NCI-H2171 treated with DMSO at 0.1 percent for 48 hours (cell line): ENCODE measurements at regions not wholly inside any gene's neighbourhood (a gene's known extent, or its start where the extent isn't known, plus 50 kb on each side); places are given as distances from the start of the nearest gene placed in this dataset.

Experiments used
- DNase-seq: peaks from one replicate; lab custom pipeline; 2025; lab: John Stamatoyannopoulos, UW

DNA sequence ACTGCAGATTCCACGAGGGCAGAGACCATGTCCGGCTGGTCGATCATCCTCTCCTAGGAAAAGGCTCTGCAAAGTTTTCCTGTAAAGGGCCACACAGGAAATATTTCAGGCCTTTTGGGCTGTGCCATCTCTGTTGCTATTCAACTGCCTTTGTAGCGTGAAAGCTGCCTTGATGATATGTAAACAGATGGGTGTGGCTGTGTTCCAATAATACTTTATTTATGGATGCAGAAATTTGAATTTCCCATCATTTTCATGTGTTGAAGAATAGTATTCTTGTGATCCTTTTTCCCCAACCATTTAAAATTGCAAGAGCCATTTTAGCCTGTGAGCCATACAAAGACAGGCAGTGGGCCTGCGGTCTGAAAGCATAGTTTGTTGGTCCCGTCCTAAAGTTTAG is 950.7 kb upstream of the RBFOX1 start:
- DNase-seq, result no peak

DNA sequence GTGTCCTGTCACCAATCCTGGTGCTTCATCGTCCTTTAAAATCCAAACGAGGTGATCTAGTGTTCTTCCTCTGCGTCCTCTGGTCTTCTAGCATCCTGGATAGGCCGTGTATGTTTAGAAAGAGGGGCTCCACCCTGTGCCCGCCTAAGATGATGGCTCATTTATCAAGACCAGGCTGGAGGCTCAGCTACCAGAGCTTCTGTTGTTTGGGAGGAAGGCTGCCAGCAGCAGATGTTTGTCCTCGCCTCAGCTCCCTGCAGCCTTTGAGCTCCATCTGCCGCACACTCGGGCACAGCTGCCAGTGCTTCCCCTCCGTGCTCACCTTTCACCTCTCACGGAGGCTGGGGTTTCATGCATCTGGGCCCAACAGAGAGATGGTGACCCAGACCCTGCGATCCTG is 954.7 kb upstream of the RBFOX1 start:
- DNase-seq, result peak; percentile 45

DNA sequence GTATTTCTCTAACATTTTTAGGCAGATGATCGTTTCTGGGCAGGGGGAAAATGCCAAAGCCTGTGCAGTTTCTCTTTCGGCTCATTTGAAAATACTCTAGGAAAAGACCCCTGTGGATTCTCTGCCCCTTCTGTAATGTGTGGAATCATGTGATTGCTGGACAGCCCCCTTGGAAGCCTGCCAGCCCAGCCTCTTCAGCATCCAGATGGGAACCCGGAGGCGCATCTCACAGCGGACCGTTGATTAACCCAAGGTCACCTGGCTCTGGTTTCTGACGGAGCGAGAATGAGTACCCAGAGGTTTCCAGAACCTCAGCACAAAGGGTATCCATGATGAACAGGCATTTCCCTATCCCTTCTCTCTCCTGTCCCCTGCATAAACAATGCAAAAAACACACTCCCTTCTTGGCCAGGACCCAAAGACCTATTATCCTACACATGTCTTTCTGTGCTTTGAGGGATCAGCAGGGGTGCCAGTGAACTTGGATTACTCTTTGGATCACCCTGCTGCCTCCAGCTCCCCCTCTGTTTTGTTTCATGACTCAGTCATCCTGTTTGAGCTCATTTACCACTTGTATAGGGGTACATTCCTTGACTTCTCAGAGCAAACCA is 957.1 kb upstream of the RBFOX1 start:
- DNase-seq, result no peak

DNA sequence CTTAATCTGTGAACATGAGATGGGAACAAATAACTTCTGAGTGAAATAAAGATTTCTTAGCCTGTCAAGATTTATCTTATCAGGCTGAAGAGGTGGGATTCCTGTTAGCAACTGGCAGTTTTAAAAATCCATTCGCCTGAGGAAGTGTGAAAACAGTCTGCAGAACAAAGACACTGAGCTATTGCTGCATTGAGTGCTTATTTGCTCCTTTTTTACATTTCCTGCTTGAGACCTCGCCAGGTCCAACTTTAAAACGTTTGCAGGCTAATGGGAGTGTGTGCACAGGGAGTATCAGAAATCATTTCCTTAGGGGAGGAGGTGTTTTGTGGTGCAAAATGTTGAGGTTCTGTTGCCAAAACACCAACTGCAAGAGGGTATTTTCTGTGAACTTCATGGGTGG is 957.8 kb upstream of the RBFOX1 start:
- no peak for DNase-seq

DNA sequence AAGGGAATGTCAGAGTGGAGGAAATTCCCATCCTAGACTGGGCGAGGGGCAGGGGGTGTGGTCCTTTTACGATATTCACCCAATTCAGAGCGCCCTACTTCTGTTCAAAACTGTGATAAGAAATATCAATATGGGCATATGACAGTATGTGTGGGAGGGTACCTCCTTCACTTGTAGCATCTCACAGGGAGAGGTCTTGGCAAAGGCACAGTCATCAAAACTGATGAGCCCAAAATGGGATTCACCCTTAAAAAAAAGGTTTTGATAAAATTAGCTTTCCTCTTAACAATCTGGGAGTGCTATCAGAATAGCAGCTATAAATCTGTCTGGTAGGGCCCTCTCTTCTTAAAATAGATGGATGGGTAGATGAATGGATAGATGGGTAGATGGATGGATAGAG is 967.8 kb upstream of the RBFOX1 start:
- no peak for DNase-seq

DNA sequence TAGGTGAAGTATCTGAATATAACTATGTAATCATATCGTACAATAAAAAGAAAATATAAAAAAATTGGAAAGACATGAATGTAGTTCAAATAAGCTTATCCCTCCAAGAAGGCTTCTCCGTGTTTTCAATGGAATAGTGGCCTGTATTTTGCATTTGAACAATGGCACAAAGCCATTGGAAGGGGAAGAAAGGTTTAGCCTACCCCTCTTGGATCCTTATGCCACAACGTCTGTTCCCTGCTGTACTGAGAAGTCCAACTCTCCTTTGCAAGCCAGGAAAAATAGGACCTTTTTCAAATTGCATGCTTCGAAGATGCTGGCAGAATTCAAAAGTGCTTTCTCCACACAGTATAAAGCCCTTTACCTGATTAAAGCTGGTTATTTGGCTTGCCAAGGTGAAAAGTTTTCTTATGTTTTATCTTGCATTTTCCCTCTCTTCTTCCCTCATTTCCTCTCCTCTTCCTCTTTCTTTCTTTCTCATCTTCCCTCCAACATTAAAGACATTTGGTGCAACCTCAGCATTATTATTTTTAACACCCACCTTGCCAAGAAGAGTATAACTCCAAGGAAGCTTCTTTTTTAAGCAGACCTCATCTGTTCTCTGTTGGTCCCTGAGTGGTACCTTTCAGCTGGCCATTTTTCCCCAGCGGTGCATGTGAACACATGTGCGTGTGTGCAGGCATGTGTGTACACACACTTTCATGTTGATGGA is 968.6 kb upstream of the RBFOX1 start:
- no peak for DNase-seq

DNA sequence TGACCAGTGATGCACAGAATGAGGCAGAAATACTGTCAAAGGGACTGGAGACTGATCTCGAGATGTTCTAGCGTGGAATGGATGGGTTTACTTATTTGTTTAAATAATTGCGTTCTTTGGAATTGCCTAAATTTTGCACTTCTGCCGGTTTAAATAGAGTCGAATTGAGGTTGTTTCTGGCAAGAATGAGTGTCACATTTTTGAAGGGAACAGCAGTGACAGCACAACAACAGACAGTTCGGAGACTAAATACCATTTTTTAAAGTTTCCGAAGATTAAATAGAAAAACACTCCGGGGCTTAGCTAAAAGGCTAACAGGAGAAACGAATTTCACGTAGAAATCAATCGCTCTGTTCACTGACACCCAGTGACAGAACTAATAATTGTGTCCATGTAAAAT is 969.2 kb upstream of the RBFOX1 start:
- no peak for DNase-seq

DNA sequence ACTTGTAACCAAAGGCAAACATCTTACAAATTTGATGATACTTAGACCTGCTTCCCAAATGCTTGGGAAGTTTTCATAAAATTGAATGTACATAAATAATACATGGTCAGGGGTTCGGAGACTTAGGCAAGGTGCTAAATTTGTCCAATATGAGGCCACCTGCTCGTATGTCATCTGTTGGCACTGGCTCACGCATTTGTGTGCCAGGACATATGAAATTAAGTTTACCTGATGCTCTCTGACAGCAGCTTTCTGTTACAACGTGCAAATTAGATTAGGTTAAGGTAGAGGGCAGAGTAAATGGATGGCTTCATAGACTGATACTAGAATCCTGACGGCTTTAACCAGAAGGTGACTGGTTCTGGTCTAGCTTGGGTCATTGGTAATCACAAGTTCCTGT is 970.3 kb upstream of the RBFOX1 start:
- no peak for DNase-seq

DNA sequence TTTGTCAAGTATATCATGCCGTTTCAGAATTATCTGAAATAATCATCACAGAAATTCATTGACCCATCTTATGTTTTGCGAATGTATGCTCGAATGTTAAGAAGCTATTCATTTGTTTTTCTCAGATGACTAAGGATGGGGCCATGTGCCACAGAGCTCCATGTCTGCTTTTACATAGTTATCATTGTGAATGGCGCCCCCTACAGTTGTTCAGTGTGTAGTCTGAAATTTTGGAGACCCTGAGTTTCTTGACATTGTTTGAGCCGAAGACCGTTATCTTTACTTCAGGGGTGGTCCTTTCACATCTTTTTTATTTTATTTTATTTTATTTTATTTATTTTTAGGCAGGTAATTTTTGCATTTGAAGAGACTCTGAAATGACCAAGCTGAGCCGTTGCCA is 972.0 kb upstream of the RBFOX1 start:
- DNase-seq, result no peak

DNA sequence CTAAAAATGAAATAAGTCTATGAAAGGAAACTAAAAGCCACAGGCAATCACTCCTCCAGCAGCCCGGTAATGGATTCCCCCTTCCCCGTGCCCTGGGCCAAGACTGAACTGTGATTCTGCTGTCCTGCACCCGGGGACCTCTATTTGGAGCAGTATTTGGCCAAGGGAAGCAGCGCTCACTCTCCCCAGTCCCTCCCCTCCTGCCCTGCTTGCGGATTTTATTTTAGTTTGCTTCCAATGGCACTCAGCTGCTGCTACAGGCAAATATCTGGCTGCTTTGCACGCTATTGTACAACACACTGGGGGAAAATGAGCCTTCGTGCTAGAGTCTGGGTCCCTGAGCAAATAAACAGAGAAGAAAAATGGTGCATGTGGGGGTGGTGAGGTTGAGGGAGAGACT is 975.7 kb upstream of the RBFOX1 start:
- no peak for DNase-seq

DNA sequence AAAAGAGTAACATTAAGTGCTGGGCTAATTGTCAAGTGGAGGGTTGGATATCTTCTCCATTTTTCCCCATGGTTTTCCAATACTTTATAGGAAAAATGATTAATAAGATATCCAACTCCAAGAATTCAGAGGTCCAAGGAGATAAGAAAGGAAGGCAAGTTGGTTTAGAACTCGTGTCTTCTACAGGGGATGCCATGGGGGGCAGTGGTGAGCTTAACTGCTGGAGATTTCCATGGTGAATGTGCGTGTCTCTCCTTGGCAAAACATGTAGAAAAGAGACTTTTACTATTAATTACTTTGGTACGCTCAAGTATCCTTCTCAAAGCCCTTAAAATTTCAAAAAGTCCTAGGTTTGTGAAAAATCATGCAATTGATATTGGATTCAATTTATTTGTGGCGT is 982.9 kb upstream of the RBFOX1 start:
- DNase-seq, result no peak

DNA sequence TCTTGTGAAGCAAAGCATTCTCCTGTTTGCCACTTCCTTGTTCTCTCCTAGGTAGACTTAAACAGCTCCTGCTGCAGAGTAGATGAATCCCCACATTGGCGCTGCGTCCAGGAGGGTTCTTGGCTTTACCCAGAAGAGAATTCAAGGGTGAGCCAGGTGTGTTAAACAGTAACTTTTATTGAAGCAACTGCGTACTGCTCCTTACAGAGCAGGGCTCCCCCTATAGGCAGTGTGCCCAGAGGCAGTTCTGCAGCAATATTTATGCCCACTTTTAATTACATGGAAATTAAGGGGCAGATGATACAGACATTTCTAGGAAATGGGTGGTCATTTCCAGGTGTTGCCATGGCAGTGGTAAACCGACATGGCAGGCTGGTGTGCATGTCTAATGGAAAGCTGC is 987.6 kb upstream of the RBFOX1 start:
- no peak for DNase-seq

DNA sequence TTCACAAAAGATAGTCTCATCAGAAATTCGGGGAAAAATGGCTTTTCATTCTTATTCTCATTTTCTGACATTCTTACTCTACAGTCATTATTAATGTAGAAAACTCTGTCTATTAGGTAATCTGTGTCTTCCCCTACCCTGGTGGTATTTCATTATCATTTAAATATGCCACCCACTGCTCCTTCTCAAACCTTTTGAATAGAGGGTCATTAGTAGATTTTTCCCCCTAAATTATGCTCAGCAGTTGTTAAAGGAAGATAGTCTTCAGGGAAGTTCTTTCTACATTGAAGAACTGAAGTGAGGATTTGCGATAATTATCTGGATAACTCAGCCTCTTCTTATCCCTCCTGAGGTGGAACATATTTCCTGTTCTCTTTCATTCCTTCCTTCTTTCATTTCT is 989.5 kb upstream of the RBFOX1 start:
- no peak for DNase-seq

DNA sequence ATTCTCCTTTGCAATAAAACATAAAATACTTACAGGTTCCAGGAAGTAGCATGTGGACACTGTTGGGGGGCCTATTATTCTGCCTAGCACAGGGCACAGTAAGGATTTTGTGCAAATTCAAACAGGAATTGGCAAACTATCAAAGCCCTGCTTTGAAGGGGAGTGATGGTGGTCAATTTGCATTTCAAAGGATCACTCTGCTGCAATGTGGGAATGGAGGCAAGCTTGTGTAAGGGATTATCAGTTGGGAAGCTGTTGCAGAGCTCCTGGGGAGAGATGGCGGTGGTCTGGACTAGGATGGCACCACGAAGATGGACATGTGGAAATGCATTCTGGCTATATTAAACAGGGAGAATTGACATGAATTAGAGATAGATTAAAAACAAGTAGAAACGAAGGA is 990.7 kb upstream of the RBFOX1 start:
- DNase-seq, result no peak

DNA sequence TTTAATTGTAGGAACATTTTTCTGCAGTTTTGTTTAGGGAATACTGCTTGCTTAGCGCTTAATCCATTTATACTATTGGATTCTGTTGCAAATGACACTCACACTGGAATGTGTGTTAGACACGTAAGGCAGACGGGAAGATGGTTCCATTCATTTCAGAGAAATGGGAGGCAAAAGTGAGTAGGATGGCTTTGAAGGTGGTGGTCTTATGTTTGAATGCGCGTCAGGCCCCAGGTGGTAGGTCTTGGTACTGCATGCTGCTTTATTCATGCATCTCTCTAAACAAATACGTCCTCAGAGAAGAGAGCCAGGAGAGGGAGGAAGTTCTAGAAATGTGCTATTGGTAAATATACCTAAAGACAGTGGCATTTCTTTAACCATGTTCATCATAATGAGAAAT is 997.6 kb upstream of the RBFOX1 start:
- peak; percentile 3 for DNase-seq

DNA sequence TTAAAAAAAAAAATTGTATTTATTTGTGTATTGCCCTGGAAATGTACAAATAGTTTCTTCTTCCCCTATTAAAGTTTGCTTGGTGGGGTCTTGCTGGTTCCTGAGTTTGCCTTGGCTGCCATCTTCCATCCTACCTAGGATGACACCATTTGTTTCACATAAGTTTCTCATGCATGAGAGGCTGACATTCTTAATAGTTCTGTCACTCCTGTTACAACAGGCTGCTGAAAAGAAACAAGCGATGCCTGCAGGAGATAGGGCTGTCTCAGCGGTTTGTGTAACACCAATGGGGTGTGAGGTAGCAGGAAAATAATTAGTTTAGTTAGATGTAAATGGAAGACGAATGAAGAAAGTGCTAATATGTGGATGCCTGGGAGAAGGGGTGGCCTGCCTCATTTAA is 1000.9 kb upstream of the RBFOX1 start:
- no peak for DNase-seq

DNA sequence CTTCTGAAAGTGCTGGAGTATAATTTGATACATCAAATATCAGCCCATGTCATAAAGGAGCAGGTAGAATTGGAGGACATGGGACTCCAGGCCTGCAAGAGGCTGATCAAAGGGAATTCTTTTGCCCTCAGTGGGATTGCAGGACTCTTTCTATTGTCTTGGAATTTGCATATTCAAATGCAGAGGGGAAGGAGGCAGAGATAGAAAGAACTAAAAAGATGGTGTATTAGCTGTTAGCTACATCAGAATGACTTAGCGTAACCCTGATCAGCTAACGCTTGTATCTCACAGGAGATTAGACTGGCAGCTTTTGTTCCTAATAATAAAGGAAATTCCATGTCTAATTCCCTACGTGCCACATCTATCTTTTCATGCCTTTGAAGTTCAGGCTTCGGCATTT is 1014.7 kb upstream of the RBFOX1 start:
- no peak for DNase-seq

DNA sequence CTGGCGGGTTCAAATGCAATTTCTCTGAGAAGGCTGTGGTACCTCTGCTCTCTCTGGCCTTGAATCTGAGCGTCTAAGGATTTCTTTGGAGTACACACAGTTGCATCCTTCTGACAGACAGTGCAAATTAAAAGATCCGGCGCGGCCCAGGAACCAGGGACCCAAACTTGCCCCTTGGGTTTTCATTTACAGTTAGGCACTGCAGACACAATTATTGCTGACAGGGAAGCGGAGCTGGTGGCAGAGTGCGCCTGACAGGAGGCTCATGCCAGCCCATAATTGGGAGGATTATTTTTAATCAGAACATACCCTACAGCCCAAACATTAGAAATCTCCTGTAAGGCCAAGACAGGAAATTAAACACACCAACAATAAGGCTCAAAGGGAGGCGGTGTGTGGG is 1023.4 kb upstream of the RBFOX1 start:
- no peak for DNase-seq

DNA sequence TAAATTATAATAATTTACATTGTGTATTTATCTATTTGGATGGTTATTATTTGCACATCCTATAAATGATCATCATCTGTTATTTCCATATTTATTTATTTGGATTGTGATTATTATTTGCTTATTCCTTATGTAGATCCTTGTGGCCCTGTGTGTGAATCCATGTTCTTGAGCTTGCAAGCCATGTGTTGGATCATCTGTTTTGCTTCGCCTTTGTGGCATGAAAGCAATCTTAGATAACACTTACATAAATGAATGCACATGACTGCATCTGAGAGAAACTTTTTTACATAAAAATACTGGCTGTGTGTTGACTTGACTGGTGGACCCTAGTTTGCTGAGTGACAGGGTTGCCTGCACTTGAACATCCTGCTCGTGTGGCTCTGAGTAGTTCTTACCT is 1024.5 kb upstream of the RBFOX1 start:
- DNase-seq, result no peak

DNA sequence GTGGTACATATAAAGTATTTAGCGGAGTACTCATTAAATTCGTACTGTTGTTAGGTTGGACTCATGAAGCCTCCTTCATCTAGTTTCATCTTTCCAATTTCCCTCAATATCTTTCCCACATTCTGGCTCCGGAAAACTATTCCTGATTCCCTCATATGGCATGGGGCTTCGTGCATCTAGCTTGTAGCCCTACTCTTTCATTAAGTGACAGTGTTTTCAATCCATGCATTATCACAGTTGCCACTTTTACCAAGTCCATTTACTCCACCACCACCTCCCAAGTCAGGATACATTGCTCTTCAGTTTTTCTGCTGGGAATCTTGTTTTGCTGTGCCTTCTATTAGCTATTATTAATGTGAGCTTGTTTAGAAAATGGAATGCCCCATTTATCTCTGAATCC is 1032.1 kb upstream of the RBFOX1 start:
- DNase-seq, result no peak

DNA sequence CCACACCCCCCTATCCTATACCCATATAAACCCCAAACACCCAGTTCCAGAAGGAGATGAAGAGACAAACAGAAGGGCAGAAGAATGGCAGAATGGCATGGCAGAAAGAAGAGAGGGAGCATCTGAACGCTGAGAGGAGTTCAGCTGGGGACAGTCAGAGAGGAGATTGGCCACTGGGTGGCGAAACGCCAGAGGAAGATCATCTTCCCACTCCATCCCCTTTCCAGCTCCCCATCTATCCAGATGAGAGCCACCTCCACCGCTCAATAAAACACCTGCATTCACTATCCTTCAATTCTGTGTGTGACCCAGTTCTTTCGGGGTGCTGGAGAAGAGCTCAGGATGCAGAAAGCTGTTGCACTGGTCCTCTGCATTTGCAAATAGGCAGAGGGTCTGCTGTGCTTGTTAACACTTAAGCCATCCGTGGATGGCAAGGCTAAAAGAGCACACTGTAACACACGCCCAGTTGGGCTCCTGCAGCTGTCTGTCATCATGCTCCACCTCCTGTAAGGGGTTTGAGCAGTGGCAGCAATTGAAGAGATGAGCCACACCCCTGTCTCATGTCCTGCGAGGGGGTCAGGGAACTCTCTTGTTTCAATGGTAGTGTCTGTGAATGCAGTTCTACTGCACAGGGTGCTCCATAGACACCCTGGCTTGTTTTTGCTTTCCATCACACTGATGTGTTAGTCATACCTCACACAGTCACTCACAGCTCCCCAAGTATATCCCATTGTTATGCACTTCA is 1034.8 kb upstream of the RBFOX1 start:
- no peak for DNase-seq

DNA sequence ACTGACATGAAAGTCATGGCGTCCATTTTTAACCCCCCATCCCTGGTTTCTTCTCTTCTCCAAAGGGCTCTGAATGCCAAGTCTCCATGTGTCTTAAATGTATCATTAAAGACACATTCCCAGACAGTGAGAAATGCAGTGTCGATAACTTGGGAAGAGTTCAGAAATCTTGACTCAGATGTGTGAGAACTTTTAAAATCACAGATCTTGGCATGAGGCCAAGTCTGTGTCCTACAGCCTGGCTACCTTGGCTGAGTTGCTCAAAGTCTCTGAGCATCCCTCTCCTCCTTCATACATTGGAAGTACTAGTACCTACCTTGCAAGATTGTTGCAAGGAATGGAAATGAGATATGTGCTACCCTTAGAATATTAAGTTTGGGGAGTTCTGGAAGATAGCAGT is 1046.5 kb upstream of the RBFOX1 start:
- DNase-seq, result no peak

DNA sequence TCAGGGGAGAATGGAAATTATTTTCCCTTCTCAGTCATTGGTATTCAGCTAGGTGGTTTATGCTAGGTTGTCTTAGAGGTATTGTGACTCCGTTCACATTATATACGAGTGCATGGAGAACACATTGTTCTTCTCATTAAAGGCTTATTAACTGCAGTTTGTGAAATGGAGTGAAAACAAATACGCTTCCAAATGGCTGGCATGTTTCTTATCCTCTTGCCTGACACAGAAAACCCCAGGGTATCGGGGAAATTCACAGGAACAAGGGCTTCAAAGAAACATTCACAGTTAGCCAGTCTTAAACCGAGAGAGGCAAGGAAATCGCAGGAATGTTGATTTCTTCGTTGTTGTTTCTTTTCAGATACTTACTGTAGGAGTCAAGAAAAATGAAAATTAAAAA is 1047.9 kb upstream of the RBFOX1 start:
- no peak for DNase-seq

DNA sequence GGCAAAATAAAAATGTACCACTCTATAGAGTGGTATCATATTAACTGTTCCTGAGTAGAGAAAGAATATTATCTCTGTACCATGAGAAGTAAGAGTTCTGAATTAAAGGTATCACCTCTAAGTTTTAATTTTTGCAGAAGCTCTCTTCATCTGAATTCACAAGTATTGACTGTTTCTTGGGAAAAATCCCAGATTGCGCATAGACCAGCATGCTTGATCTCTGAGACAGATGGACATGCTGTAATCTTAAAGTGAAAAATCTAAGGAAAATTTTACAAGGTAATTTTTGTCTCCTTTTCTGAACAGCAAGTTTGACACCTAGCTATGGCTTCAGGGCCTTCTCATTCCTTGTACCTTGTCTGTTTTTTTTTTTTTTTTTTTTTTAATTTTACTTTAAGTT is 1050.7 kb upstream of the RBFOX1 start:
- no peak for DNase-seq
